CD14-positive monocyte (primary cell): ENCODE measurements at regions not wholly inside any gene's neighbourhood (a gene's known extent, or its start where the extent isn't known, plus 50 kb on each side); places are given as distances from the start of the nearest gene placed in this dataset.

Experiments
- DNase-seq, 3 donors: peaks; one replicate each; pipeline ENCODE4 v3.0.0-alpha.2; 2011 to 2022
- H2AFZ ChIP-seq: 2 replicates; pipeline ENCODE4 v1.6.0; 2012; ENCODE audit warnings: mild to moderate bottlenecking, low read depth, low read length, inconsistent platforms; ENCODE audit not compliant: insufficient read depth, poor library complexity, severe bottlenecking
- H3K27ac ChIP-seq, 2 donors: 1 replicate in 1 of 2; 2 replicates in 1 of 2; pipeline ENCODE4 v1.5.1; 2012 to 2013; ENCODE audit warnings: low read length in 2 of 2, control low read depth in 1 of 2, inconsistent platforms in 1 of 2, low read depth in 1 of 2, mild to moderate bottlenecking in 1 of 2
- H3K27me3 ChIP-seq, 2 donors: one replicate each; pipeline versions ENCODE4 v1.6.0 to v1.6.1; 2011 to 2013; ENCODE audit warnings: low read length in 2 of 2; ENCODE audit not compliant: control insufficient read depth in 2 of 2, insufficient read depth in 2 of 2
- H3K36me3 ChIP-seq, 2 donors: replicated peaks in 1 of 2; 1 replicate in 1 of 2; 2 replicates in 1 of 2; pipeline versions ENCODE4 v1.5.1 to v1.6.1; 2012 to 2013; ENCODE audit warnings: low read length in 2 of 2, control low read depth in 1 of 2, inconsistent platforms in 1 of 2, mild to moderate bottlenecking in 1 of 2; ENCODE audit not compliant: insufficient read depth in 2 of 2, control insufficient read depth in 1 of 2
- H3K4me1 ChIP-seq, 2 donors: 1 replicate in 1 of 2; 2 replicates in 1 of 2; pipeline versions ENCODE4 v1.5.1 to v1.6.1; 2012 to 2013; ENCODE audit warnings: low read length in 2 of 2, control low read depth in 1 of 2, inconsistent platforms in 1 of 2, mild to moderate bottlenecking in 1 of 2, moderate library complexity in 1 of 2; ENCODE audit not compliant: insufficient read depth in 2 of 2, control insufficient read depth in 1 of 2
- H3K4me2 ChIP-seq: replicated peaks from 2 replicates; pipeline ENCODE3; 2012; ENCODE audit warnings: low read length, moderate library complexity, mild to moderate bottlenecking; ENCODE audit not compliant: poor library complexity, severe bottlenecking; ENCODE audit errors: extremely low read depth
- H3K4me3 ChIP-seq, 3 experiments: fragments of 200-600 bp in 1 of 3; sonication (generic) in 1 of 3; replicated peaks in 1 of 3; 1 replicate in 2 of 3; 2 replicates in 1 of 3; pipeline ENCODE4 v1.5.1; 2011 to 2013; ENCODE audit warnings: low read length in 3 of 3, mild to moderate bottlenecking in 3 of 3, control low read depth in 2 of 3, low read depth in 2 of 3, inconsistent platforms in 1 of 3, moderate library complexity in 1 of 3
- H3K79me2 ChIP-seq: 2 replicates; pipeline ENCODE4 v1.6.0; 2012; ENCODE audit warnings: mild to moderate bottlenecking, control low read depth, inconsistent platforms, low read length, moderate library complexity; ENCODE audit not compliant: insufficient read depth
- H3K9ac ChIP-seq: 2 replicates; pipeline ENCODE4 v1.6.0; 2017; ENCODE audit warnings: low read length, mild to moderate bottlenecking; ENCODE audit not compliant: insufficient read depth, poor library complexity, severe bottlenecking
- H3K9me3 ChIP-seq, 2 donors: replicated peaks in 1 of 2; 1 replicate in 1 of 2; 2 replicates in 1 of 2; pipeline versions ENCODE4 v1.5.1 to v1.6.1; 2012 to 2013; ENCODE audit warnings: low read length in 2 of 2, control low read depth in 1 of 2; ENCODE audit not compliant: control insufficient read depth in 1 of 2, insufficient read depth in 1 of 2
- H4K20me1 ChIP-seq: 2 replicates; pipeline ENCODE4 v1.6.0; 2012; ENCODE audit warnings: mild to moderate bottlenecking, low read length, control low read depth, moderate library complexity; ENCODE audit not compliant: insufficient read depth
- H3K27ac Mint-ChIP-seq, 7 donors: one replicate each; pipeline ENCODE4 v1.8.0; 2020; ENCODE audit warnings: mild to moderate bottlenecking in 7 of 7, mixed read lengths in 7 of 7, moderate library complexity in 6 of 7, inconsistent platforms in 2 of 7
- H3K27me3 Mint-ChIP-seq, 3 donors: one replicate each; pipeline ENCODE4 v1.8.0; 2021 to 2022; ENCODE audit warnings: low read depth in 3 of 3, mild to moderate bottlenecking in 3 of 3, mixed read lengths in 3 of 3, moderate library complexity in 3 of 3, inconsistent platforms in 1 of 3
- H3K36me3 Mint-ChIP-seq, 2 donors: one replicate each; pipeline ENCODE4 v1.8.0; 2020; ENCODE audit warnings: mixed read lengths in 2 of 2, inconsistent platforms in 1 of 2, mild to moderate bottlenecking in 1 of 2
- H3K4me1 Mint-ChIP-seq: one replicate; pipeline ENCODE4 v1.8.0; 2020; ENCODE audit warnings: mild to moderate bottlenecking, mixed read lengths
- H3K4me3 Mint-ChIP-seq, 2 donors: one replicate each; pipeline ENCODE4 v1.8.0; 2020; ENCODE audit warnings: mild to moderate bottlenecking in 2 of 2, mixed read lengths in 2 of 2, moderate library complexity in 1 of 2
- H3K9me3 Mint-ChIP-seq, 7 donors: one replicate each; pipeline ENCODE4 v1.8.0; 2020 to 2022; ENCODE audit warnings: mixed read lengths in 7 of 7, mild to moderate bottlenecking in 6 of 7, moderate library complexity in 6 of 7, inconsistent platforms in 2 of 7
- WGBS: methylation state at CpG from one replicate; pipeline ENCODE4 v1.1.5; 2013; ENCODE audit warnings: missing lambda C conversion rate; ENCODE audit not compliant: insufficient coverage; 5-methylcytosine and 5-hydroxymethylcytosine counted together
- intact Hi-C, 2 donors: fragments of 100-400 bp; cut with micrococcal nuclease; formaldehyde crosslinking; loops; one replicate each; pipeline versions ENCODE4 v1.15.0 to v1.15.1; 2023
- TF ChIP-seq, protein P1 (sequence below): fragments of 200-600 bp; IDR thresholded peaks from one replicate; pipeline ENCODE4 v1.8.0; 2022; ENCODE audit warnings: antibody characterized with exemption, mild to moderate bottlenecking

DNA sequence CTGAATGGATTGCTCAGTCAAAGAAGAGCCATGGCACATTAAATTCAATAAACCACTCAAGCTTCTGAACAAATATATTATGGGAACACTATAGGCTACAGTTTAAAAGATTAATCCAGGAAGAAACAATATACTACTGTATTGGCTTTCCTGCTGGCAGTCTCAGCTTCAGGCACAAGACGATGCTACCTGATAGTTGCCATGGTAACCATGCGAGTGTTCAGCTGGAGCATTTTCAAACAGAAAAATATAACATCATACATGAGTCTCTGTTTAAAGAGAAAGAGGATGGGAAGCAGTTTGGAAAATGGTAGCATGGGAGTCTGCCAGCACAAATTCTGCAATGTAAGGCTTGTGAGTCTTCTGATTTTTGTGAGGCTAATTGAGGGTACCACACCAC is 65.9 kb upstream of the CPO start:
- H3K79me2 ChIP-seq = no peaks in the 10 kb centered on the region
- intact Hi-C loops = no loop called here
- no peak for DNase-seq
- no CpG with 5 or more reads among the region's 2 CpGs for WGBS
- H3K27ac Mint-ChIP-seq = no peak overlapping the region
- no peak overlapping the region for H3K4me3 ChIP-seq
- H2AFZ ChIP-seq = no peak overlapping the region
- H3K9me3 Mint-ChIP-seq = peaks cover 0 to 4% (median 0%) of the 10 kb centered on the region in 7 donors
- H3K36me3 Mint-ChIP-seq = no peaks in the 10 kb centered on the region
- no peak overlapping the region for H3K27ac ChIP-seq
- no peaks in the 10 kb centered on the region for H3K36me3 ChIP-seq
- peaks cover 0 to 2% (median 0%) of the 10 kb centered on the region in 3 donors for H3K27me3 Mint-ChIP-seq
- no peaks in the 10 kb centered on the region for H3K4me1 Mint-ChIP-seq
- H3K27me3 ChIP-seq = no peaks in the 10 kb centered on the region
- no peaks in the 10 kb centered on the region for H4K20me1 ChIP-seq
- H3K4me2 ChIP-seq = no peak overlapping the region
- no peak overlapping the region for H3K9ac ChIP-seq
- H3K4me1 ChIP-seq = no peaks in the 10 kb centered on the region
- TF ChIP-seq, protein P1, sequence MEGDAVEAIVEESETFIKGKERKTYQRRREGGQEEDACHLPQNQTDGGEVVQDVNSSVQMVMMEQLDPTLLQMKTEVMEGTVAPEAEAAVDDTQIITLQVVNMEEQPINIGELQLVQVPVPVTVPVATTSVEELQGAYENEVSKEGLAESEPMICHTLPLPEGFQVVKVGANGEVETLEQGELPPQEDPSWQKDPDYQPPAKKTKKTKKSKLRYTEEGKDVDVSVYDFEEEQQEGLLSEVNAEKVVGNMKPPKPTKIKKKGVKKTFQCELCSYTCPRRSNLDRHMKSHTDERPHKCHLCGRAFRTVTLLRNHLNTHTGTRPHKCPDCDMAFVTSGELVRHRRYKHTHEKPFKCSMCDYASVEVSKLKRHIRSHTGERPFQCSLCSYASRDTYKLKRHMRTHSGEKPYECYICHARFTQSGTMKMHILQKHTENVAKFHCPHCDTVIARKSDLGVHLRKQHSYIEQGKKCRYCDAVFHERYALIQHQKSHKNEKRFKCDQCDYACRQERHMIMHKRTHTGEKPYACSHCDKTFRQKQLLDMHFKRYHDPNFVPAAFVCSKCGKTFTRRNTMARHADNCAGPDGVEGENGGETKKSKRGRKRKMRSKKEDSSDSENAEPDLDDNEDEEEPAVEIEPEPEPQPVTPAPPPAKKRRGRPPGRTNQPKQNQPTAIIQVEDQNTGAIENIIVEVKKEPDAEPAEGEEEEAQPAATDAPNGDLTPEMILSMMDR = no peak
- H3K9me3 ChIP-seq = no peaks in the 10 kb centered on the region
- no peak overlapping the region for H3K4me3 Mint-ChIP-seq

DNA sequence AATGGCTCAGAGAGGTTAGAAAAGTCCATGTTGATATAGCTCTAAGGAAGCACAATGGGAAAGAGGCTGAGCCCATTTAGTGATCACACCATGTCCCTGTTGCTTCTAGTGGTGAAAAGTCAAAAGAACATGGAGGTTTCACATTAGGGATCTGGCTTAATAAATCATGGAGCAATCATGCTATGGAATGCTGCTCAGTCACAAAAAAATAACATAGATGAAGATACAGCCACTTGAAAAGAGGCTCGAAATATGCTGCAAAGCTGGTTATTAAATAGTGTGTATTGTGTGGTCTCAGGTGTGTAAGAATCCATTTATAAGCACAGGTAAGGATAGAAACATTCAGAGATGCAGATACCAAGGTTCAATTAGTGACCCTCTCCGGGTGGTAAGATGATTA is 63.6 kb upstream of the CPO start:
- no peak overlapping the region for H3K4me3 ChIP-seq
- H3K4me1 Mint-ChIP-seq = no peaks in the 10 kb centered on the region
- no peaks in the 10 kb centered on the region for H3K4me1 ChIP-seq
- no CpG with 5 or more reads among the region's 2 CpGs for WGBS
- no peaks in the 10 kb centered on the region for H3K27me3 ChIP-seq
- peaks cover 0 to 4% (median 0%) of the 10 kb centered on the region in 7 donors for H3K9me3 Mint-ChIP-seq
- H2AFZ ChIP-seq = no peak overlapping the region
- peaks cover 0 to 2% (median 0%) of the 10 kb centered on the region in 3 donors for H3K27me3 Mint-ChIP-seq
- no peak overlapping the region for H3K4me2 ChIP-seq
- H3K4me3 Mint-ChIP-seq = no peak overlapping the region
- intact Hi-C loops = no loop called here
- H3K27ac ChIP-seq = no peak overlapping the region
- TF ChIP-seq, protein P1 = no peak
- DNase-seq = no peak
- no peaks in the 10 kb centered on the region for H4K20me1 ChIP-seq
- H3K9ac ChIP-seq = no peak overlapping the region
- H3K9me3 ChIP-seq = no peaks in the 10 kb centered on the region
- no peak overlapping the region for H3K27ac Mint-ChIP-seq
- H3K36me3 ChIP-seq = no peaks in the 10 kb centered on the region
- H3K79me2 ChIP-seq = no peaks in the 10 kb centered on the region
- no peaks in the 10 kb centered on the region for H3K36me3 Mint-ChIP-seq
